GM21825 (cell line): ENCODE measurements at regions not wholly inside any gene's neighbourhood (a gene's known extent, or its start where the extent isn't known, plus 50 kb on each side); places are given as distances from the start of the nearest gene placed in this dataset.

Experiments used
- ATAC-seq: cut with Tn5 transposase; IDR thresholded peaks from one replicate; pipeline ENCODE4 v1.9.1; 2021; ENCODE audit warnings: mild to moderate bottlenecking, moderate library complexity; ENCODE audit not compliant: unreplicated experiment

GRCh38 chr13:85314686-85315085 lies 484.5 kb downstream of the SLITRK6 start:
- ATAC-seq = no peak

GRCh38 chr13:85313761-85314503 lies 485.3 kb downstream of the SLITRK6 start:
- no peak for ATAC-seq

- no peak for ATAC-seq
Measured at GRCh38 chr13:85312071-85312470, 487.1 kb downstream of the SLITRK6 start.

- no peak for ATAC-seq
Measured at GRCh38 chr13:85303630-85304029, 495.6 kb downstream of the SLITRK6 start.

GRCh38 chr13:85298387-85298924 lies 500.8 kb downstream of the SLITRK6 start:
- ATAC-seq = no peak

- ATAC-seq = no peak
Measured at GRCh38 chr13:85288698-85289097, 510.5 kb downstream of the SLITRK6 start.

GRCh38 chr13:85287528-85287927 lies 511.7 kb downstream of the SLITRK6 start:
- ATAC-seq = no peak

- no peak for ATAC-seq
Measured at GRCh38 chr13:85286081-85286480, 513.1 kb downstream of the SLITRK6 start.

GRCh38 chr13:85284349-85284748 lies 514.9 kb downstream of the SLITRK6 start:
- ATAC-seq = no peak

- no peak for ATAC-seq
Measured at GRCh38 chr13:85283408-85283807, 515.8 kb downstream of the SLITRK6 start.

- ATAC-seq = no peak
Measured at GRCh38 chr13:85282876-85283275, 516.3 kb downstream of the SLITRK6 start.

GRCh38 chr13:85278851-85279250 lies 520.4 kb downstream of the SLITRK6 start:
- no peak for ATAC-seq

GRCh38 chr13:85277748-85278147 lies 521.5 kb downstream of the SLITRK6 start:
- ATAC-seq = no peak

GRCh38 chr13:85266771-85267170 lies 532.4 kb downstream of the SLITRK6 start:
- no peak for ATAC-seq

GRCh38 chr13:85266331-85266730 lies 532.9 kb downstream of the SLITRK6 start:
- no peak for ATAC-seq

GRCh38 chr13:85265296-85265695 lies 533.9 kb downstream of the SLITRK6 start:
- no peak for ATAC-seq

- ATAC-seq = no peak
Measured at GRCh38 chr13:85262499-85262898, 536.7 kb downstream of the SLITRK6 start.

- no peak for ATAC-seq
Measured at GRCh38 chr13:85261757-85262346, 537.4 kb downstream of the SLITRK6 start.

- no peak for ATAC-seq
Measured at GRCh38 chr13:85260896-85261295, 538.3 kb downstream of the SLITRK6 start.

GRCh38 chr13:85255978-85256377 lies 543.2 kb downstream of the SLITRK6 start:
- ATAC-seq = no peak

- no peak for ATAC-seq
Measured at GRCh38 chr13:85254641-85255040, 544.6 kb downstream of the SLITRK6 start.

GRCh38 chr13:85249151-85249550 lies 550.1 kb downstream of the SLITRK6 start:
- ATAC-seq = no peak
